Anterior cingulate cortex (tissue), 58 donors: ENCODE measurements at regions not wholly inside any gene's neighbourhood (a gene's known extent, or its start where the extent isn't known, plus 50 kb on each side); places are given as distances from the start of the nearest gene placed in this dataset.
"Not testable (repeated sequence)": the region's sequence is repeated elsewhere in the genome, so short reads cannot be mapped to it uniquely, and the experiment has no call there.

ENCODE experiments used
- DNase-seq, 58 donors: peaks; one replicate each; lab custom pipeline; 2025; lab: John Stamatoyannopoulos, UW

DNA sequence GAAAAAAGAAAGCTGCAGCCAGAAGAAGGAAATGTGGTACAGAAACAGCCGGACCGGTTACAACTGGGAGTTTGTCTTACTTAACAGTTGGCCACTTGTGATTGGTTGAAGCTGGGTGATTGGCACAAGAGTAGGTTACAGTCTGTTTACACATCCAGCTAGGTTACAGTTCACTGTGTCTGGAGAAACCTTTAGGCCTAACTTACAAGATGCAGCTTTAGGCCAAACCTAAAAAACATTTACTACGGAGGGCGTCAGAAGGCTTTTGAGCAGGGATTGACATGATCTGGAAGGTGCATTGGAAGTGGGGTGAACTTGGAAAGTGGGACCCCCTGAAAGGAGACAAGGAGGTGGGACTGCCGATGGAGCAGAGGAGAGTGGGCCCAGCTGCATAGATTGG, 122.3 kb downstream of the BANF2 start:
- DNase-seq = no peak

DNA sequence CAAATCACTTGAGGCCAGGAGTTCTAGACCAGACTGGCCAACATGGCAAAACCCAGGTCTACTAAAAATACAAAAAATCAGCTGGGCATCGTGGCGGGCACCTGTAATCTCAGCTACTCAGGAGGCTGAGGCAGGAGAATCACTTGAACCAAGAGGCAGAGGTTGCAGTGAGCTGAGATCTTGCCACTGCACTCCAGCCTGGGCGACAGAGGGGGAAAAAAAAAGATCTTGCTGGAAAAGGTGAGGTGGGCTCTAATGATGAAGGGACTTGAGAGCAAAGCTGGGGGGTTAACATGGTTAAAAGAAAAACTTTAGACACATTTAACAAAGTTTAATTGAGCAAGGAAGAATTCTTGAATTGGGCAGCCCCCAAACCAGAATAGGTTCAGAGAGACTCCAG, 121.8 kb downstream of the BANF2 start:
- DNase-seq = not testable (repeated sequence)

DNA sequence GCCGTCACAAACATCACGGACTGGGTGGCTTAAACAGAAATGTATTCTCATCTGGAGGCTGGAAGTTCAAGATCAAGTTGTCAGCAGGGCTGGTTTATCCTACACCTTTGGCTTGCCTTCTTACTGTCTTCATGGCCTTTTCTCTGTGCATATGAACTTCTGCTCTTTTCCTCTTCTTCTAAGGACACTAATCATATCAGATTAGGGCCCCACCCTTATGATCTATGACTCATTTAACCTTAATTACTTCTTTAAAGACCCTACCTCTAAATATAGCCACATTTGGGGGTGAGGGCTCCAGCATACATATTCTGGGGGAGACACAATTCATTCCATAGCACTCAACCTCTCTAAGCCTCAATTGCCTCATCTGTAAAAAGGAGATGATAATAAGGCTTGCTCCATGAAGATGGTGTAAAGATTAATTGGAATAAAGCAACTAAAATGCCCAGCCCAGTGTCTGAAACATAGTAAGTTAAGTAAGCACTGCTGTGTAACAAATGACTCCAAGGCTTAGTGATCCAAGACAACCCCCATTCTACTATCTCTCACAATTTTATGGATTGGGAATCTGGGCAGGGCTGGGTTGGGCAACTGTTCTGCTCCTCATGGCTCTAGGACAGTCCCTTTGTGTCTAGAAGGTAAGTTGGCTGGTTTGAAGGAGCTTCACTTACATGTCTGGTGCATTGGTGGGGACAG, 119.8 kb downstream of the BANF2 start:
- no peak for DNase-seq

DNA sequence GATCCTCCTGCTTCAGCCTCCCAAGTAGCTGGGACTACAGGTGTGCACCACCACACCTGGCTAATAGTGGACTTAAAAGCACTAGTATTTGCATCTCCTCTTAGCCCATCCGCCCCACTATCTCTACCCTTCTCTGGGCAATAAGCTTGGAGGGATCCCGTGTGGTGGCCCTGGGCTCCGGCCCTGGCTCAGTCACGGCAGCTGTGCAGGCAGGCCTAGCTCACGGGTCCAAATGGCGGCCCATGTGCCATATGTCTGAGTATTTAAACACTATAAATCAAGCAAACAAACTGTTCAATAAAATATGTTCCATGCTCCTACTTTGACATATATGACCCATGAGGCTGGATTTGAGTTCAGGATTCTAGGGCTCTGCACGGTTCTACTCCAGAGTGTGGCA, 118.4 kb downstream of the BANF2 start:
- DNase-seq = no peak

DNA sequence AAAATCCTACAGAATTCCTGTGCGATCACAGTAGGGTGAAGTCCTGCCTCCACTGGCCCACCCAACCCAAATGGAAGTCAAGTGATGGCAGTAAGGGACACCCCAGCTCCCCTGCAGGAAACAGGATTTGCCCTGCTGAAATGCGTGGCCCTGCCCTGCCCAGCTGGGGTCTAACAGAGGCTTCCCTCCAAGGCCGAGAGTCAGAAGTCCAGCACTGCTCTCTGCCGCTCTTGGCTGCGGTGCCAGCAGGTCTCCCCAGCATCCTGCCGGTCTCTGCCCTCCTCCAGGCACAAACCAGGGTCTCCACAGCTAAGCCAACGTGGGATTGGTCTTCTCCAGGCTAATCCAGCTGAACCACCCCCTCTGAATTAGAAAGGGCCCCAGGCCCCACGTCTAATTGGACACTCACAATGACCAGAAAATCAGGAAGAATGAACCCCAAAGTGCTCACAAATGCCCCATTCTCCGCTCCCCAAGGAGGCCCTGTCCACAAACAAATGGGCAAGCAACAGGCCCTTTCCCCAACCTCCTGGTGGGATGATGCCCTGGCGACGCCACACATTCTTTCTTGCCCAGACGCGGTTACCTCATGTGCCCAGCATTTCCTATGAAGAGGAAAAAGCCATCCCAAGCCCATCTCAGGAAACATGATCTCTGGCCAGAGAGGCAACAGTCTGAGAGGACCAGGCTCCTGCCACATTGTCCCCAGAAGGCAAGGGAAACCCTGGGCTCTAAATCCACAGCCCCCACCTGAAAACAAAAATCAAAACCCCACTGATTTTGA, 117.2 kb downstream of the BANF2 start:
- no peak for DNase-seq

DNA sequence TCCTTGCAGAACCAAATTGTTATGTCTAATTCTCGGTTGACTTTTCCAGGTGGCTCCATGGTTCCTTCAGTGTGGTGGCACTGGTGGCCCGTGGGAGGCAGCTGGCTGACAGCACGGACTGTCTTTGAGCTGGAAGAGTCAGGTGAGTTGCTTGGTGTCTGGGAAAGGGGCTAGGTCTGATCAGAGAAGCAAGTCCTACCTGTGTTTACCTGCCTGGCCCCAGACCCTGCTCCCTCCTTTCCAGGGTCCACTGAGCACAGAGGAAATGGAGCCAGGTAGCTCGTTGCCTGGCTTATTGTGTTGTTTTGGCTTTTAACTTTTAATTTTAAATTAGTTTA, 111.8 kb downstream of the BANF2 start:
- DNase-seq = no peak

DNA sequence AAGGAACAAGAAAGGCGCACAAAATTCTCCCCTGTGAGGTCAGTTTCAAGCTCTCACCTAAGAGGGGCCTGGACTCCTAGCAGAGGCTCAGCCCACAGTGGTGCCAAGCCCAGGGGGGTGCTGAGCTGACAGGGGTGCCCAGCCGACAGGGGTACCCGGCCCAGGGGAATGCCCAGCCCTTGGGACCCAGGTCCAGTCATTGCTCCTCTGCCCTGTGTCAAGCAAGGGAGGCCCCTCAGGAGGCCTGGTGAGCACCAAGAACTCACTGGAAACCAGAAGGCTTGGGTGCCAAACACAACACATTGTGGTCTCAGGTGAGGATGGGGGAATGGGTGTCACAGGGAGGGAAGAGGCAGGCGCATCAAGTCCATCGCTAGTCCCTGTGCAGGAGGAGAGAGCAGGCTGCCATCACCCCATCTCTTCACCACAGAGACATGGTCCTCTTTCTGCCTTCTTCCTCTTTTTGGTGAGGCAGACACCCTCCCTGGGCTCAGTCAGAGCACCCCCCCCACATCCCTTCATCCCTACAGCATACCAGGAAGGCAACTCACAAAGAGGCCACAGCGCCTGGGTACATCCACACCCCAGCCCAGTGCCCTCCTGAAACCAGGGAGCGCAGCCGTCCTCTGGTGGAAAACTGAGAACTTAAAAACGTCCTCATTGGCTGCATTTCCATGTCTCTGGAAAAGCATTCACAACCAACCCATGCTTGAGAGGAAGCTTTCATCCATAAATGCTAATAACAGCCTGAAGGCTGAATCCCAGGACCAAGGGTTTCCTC, 111.3 kb downstream of the BANF2 start:
- DNase-seq = no peak

DNA sequence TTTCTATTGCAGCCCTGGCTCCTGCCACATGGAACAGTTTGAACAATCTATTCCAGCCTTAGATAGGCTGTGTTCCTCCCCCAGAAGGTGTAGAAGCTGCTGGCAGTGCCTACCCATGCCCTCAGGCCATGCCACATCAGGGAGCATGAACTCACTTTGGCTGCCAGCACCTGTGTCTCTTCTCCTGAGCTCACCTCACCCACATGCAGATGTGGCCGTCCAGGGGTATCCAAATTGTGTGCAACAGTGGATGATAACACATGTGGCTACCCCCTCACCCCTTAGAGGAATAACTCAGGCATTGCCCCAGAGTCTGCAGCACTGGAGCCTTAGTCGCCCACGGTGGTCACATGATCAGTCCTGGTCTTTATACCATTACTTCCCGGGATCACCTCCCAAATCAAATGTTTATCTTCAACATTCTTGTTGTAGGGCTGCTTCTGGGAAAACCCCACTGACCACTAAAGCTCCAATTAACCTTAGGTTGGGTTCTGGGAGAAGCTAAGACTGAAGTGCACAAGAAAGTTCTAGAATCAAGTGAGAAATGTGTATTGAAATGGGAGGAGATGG, 110.4 kb downstream of the BANF2 start:
- no peak for DNase-seq

DNA sequence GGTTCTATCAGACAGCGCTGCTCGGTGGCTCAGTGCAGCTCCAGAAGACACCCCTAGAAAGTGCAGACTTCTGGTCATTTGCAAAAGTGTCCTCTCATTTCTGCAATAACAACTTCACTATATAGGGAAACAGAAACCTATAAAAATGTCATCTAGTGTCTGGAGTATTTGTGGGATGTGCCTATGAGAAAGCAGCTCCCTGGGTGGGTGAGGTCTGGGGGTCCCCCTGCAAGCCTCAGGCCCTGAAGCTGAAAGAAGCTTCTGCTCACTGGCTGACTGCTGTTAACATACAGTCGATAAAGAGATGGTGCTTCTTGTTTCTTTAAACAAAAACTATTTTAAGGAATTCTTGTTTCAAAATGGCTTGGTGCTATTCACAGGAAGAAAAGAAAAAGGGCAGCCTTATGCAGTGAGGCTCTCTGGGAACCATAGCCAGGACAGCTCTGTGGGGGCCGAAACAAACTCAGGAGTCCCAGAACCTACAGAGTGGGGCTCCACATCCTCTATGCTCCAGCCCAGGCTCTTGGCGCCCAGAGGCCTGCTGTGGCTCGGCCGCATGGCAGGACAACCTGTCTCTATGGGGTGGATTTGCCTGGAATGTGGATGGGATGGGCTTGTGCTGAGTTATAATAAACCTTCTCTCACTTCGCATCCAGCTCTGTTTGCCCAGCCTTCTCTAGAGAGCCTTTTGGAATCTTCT, 109.7 kb downstream of the BANF2 start:
- DNase-seq = peak in 5 of 58 donors; percentile 4 to 15 (median 6)

DNA sequence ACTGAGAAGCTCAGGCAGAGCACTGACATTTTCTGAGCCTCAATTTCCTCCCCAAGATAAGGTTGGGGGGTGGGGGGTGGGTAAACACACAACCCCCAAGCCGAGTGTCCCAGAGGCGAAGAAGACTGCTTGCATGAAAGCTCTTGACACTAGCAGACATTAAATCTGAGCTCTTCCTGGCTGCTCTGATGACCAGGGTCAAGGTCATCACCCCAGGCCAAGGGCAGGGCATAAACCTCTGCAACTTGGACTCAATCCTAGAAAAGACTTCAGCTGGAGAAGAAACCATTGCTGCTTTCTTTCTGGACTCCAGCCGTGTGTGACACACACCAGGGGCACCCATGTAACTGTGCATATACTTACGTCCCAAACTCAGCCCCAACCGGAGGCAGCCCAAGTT, 109.0 kb downstream of the BANF2 start:
- DNase-seq = no peak

DNA sequence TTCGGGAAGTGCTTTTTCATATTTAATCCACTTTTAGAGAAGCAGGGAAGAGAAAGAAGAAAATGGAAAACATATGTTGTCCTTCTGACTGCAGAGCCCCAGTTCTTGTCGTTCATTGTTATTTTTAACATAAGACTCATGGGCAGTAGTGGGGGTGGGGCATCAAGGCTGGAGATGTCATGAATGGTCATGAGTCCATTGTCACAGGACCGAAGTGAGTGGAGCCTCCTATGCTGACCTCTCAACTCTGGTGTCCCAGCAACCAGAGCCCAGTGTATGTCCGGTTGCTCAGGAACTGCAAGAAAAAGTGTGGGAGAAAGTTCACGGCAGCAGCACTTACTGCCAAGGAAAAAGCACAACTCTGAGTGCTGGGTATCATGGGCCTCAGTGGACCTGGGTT, 108.6 kb downstream of the BANF2 start:
- DNase-seq = no peak

DNA sequence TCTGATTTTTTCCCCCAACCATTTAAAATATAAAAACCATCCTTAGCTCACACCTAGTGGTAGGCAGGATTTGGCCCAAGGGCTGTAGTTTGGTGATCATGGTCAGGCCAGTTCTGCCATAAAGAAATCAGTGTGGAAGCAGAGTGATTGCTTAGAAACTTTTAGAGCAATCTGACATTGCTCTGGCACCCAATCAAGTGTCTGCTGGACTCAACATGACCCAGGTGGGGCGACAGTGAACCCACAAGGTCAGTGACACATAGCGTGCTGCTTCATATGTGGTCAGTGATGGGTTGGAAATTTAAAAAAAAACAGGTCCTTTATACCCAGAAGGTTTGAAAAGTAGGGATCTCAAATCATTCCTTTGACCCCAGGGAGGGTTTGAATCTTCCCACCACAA, 107.9 kb downstream of the BANF2 start:
- DNase-seq = no peak

DNA sequence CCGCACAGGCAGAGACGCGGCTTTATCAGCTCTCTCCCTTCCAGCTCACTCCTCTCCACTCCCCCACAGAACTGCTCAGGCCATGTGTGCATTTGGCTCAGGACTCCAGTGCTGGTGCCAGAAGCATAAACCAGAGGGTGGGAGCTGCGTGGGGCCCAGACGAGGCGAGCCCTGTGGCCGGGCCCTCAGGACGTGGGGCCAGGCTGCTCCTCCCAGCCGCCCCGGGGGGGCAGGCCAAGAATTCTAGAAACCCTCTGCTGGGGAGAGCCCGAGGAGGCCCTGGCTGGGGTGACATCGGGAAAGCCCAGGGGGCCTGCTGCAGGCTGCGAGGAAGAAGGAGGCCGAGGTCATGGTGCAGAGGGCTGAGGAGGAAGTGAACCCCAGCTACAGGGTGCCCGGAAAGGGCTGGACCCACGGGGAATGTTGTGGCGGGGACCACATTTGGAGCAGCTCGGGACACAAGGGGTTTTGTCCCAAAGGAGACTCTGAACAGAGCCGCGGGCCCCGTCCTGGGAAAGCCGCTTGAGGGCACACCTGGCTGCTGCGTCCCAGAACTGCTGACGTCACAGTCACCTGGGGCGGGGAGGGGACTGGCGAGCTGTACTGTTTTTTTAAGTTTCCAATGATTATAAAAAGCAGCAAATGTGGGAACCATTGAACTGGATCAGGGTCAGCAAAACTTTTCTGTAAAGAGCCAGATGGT, 107.1 kb downstream of the BANF2 start:
- peak in 19 of 58 donors; percentile 6 to 48 (median 26) for DNase-seq

DNA sequence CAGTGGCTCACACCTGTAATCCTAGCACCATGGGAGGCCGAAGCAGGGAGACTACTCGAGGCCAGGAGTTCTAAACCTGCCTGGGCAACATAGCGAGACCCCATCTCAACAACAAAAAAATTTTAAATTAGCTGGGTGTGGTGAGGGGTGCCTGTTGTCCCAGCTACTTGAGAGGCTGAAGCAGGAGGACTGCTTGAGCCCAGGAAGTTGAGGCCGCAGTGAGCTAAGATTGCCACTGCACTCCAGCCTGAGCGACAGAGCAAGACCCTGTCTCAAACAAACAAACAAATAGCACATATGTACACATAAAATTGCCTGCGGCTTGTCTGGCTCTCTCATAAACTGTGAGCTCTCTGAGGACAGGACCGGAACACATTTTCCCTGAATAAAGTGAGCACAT, 106.3 kb downstream of the BANF2 start:
- DNase-seq = no peak

DNA sequence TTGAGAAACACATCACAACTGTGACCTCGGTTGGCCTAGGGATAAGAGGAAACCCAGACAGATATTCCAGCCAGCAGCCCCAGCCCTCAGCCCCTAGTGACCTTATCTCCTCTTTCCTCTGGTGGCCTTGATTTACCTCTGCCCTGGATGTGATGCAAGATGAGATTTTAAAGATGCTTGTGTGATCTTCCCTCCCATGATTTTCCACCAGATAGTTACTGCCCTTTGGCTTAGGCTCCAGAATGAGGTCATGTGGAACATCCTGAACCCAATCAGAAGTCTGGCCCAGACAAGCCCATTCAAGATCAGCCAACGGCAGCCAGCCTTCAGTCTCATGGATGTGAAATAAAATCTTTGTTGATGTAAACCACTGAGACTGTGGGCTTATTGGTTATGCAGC, 104.0 kb downstream of the BANF2 start:
- DNase-seq = no peak

DNA sequence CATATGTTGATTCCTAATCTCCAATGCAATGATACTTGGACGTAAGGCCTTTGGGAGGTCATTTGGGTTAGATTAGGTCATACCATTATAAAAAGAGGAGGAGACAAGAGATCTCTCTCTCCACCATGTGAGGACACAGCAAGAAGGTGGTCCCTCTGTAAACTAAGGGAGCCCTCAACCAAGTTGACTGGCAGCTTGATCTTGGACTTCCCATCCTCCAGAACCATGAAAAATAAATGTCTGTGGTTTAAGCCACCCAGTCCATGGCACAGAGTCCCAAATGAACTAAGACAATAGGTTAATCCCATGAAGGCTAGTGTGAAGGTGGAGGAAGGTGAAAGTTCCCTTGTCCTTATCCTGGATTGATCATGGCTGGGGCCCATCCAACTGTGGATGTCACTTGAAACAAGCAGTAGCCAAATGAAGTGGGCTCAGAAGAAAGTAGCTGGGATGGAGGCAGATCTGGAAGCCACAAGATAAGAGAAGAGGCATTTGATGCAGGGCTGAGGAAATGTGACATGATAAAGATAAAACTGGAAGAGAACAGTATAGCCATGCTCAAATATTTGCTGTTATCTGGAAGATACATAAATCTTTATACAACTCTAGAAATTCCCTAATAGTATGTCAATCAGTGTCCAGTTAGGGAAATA, 99.9 kb downstream of the BANF2 start:
- DNase-seq = no peak

DNA sequence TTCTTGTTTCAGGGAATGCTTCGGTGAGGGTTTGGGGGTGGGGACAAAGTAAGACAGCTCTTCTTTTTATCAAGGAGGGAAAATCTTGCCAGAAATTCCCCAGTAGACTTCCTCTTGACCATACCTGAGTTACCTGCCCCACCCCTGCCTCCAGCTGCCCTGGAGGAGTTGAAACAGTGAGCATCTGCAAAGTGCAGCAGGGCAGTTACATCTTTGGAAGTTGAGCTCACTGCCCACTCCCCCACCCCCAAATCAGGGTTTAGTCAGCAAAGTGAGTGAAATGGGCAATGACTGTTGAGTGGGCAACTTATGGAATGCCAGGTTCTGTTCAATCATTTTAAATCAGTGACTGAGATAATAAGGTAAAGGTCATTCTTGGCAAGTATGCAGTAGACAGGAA, 98.8 kb downstream of the BANF2 start:
- DNase-seq = no peak

DNA sequence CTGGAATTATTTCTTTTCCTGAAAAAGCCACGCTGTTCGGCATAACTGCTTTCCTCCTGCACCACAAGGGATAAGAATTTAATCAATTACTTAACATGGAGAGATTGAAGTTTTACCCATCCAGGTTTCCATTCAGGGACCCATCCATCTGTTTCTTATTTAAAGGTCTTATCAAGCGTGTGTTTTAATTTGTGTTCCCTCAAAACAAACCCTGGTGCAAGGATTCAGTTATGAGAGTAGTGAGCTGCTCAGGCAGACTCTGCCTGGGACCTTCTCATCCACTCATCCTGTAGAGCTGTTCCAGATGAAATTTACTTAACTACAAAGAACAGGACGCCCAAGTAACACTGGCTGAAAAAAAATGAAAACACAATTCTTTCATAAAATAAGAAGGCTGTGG, 97.8 kb downstream of the BANF2 start:
- DNase-seq = no peak

DNA sequence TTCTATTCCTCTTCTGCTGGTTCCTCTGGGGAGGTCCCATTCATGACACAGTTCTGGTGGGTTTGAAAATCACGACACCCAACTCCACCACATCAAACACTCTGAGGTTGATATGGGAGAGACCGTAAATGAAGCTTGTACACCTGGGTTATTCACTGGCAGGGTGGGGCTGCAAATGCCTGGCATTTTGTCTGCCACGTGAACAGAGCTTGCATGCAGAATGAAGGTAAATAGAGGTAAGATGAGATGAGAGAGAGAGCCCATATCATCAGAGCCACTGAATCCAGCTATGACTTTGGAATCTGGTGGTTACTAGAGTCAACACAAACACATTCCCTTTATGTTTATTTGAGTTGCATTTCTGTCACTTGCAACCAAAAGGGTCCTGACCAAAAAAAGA, 97.4 kb downstream of the BANF2 start:
- no peak for DNase-seq
